Glomerular endothelial cell (primary cell): ENCODE measurements at regions not wholly inside any gene's neighbourhood (a gene's known extent, or its start where the extent isn't known, plus 50 kb on each side); places are given as distances from the start of the nearest gene placed in this dataset.
"Not testable (repeated sequence)": the region's sequence is repeated elsewhere in the genome, so short reads cannot be mapped to it uniquely, and the experiment has no call there.

Experiments
- DNase-seq: peaks from one replicate; pipeline ENCODE4 v3.0.0-alpha.2; 2011; ENCODE audit warnings: low read depth, low spot score; ENCODE audit errors: extremely low read depth

GRCh38 chr2:53543083-53543482 is 224.5 kb upstream of the CHAC2 start:
- no peak for DNase-seq

DNA sequence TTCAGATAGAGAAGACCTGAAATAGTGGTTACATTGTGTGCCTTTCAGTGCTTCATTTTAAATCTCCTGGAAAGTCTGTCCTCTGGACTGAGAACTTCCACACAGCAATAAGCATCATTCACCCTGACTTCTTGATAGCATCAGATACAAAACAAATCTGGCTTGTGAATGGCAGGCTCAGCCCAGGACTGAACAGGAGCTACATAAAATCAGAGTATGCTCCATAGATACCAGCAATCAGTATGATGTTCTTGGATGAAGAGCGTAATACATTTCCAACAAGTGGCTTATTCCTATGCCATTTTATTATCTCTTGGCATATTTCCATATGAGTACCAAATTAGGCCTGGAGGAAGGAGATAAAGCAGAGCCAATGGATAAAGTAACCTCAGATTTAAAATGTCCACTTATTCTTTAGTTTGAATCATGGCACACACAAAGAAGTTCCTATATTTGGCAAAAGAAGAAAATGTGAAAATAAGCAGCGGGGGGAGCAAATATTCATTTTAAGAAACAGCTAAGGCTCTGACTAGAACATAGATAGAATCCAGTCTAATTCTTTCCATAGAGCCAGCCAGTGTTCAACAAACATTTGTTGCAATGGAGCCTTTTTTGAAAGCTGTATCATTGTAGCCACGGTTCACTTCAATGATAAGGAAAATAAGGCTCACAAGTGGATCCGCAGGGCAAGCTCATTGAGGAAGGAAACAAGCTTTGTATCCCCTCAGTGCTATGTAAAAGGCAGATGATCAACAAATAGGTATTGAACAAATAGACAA is 230.8 kb upstream of the CHAC2 start:
- no peak for DNase-seq

DNA sequence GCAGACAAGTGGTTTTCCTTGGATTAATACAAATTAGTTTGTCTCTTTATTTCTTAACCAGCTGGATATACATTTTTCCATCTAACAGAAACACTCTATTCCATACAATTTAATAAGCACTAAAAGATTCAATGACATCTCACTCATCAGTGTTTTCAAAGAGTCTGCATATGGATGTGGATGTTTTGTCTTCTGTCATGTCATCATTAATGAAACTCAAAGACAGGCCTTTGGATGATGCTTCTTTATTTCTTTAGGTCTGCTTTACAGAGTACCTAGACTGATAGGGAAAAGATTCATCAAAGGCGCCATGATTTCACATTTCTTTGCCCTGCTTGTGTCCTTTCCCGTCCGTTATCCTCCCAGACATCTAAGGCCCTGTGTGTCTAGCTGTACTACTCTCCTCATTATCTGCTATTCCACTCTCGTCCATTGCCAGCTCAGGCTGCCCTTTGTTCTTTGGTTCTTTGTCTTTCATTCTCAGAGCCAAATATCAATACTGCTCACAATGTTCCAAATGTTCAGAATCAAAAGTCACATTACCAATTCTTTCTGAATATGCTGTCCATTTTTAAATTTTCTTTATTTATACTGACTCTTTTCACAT is 232.3 kb upstream of the CHAC2 start:
- no peak for DNase-seq

GRCh38 chr2:53530126-53530525 is 237.5 kb upstream of the CHAC2 start:
- no peak for DNase-seq

DNA sequence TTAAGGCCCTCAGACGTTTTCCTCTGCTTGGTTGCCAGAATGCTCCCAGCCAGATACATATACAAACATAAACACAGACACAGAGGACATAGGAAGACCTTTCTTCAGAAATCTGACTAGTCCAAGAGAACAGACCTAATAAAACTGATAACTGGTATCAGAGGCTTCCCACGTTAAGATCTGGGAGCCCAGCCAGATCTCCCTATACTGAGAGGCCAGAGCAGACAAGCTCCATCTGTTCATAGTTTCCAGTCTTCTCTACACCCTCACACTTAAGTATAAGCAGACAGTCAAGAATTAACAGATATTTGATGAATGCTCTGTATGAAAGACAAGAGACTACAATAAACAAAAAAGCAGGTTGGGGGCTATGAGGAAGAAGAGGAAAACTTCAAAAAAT is 240.5 kb upstream of the CHAC2 start:
- DNase-seq = no peak

GRCh38 chr2:53519918-53520841 is 247.4 kb upstream of the CHAC2 start:
- no peak for DNase-seq

DNA sequence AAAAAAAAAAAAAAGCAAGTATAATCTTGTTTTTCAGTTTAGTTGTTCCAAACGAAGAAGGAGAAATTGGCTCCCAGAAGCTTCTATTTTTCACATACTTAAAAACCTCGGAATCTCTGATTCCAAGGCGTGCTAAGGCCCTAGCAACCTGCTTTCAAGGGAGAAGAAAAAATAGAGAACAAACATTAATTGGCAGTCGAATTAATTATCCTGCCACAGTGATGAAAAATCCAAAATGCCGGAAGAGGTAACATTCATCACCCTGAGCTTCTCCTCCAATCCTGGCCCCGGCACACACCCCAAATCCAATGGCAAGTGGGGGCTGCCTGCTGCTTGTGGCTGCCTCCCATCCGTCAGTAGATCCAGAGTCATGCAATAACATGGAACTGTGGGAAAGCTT is 250.2 kb upstream of the CHAC2 start:
- DNase-seq = no peak

- no peak for DNase-seq
Measured at GRCh38 chr2:53516650-53517049, 251.0 kb upstream of the CHAC2 start.

DNA sequence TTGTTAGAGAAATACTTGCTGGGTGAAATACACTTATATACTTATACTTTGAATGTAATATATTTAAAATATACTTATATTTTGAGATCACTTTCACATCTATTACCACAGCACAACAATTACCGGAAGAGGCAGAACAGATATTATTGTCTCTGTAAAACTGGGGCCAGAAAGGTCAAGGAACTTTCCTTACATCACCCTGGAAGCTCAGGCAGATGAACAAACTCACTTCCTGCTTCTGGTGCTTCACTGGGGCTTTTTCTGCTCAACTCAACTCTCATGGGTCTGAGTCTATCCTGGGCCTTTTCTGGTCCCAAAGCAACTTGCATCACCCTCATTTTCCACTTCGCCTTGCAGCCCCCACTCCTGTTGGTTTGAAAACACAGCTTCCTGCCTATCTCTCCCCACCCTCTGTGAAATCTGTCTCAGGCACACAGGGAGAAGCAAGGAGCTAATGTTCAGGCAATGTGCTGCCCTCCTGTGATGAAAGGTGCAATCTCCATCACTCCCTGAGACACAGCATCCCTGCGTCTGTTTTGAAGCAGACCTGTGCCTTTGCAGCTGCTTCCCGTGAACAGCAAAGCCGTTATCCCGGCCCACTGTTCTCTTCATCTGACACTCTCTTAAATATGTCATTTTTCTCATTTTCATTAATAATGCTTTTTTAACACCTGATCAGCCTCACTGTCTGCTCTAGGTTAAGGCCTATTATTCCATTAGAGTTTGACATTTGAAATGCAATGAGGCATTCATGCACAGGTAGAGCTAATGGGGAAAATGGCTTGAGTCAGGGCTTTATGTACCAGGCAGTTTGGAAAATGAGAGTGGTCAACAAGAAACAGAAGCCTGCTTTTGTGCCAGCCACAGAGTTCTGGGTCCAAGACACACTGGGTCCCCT is 251.9 kb upstream of the CHAC2 start:
- no peak for DNase-seq

DNA sequence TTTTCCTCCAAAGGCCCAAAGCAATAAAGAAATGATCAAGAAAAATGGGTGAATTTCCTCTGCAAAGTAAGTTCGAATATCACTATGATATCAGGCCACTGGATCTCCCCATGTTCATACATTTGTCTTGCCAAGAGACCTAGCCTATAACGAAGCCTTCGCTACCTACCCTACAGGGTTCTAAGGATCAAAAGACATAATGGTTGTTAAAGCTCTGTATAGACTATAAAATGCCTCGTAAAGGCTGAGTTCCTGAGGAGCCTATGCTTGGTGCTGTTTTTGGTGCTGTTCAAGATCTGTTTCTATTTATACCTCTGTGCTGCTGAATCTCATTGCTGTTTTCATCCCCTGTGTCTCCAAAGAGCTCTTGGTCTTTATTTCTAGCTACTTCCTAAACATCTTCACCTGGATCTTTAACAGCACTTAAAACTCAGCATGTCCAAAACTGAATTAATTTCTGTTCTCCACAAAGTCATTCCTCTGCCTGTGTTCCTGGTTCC is 254.4 kb upstream of the CHAC2 start:
- no peak for DNase-seq

DNA sequence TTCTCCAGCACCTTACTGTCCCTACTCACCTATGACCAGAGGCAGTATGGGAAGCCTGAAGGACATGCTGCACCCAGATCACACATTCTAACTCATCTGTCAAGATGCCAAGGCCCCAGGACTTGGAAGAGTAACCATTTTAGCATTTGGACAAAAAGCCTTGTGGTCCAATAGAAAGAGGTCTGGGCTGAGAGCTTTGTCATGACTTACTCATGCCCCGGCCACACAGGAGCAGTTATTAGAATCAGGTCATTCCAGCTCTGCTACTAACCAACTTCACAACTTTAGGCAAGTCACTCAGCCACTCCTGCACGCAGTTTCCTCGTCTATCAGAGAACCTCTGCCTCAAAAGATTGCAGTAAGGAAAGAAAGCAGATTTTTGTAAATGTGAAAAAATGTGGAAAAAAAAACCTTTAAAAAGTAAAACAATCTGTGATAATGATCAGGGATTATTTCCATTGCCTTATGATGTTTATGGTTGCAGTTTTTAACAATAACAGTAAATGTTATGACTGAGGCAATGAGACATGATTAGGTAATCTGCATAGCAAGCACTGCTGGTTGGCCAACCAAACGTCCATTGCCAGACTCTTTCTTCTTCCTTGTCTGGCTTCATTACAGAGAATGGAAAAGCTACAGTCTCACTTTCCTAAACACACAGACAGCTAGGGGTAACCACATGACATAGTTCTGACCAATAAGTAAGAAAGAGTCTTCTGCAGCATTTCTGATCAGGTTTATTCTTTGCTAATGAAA is 255.4 kb upstream of the CHAC2 start:
- DNase-seq = no peak

GRCh38 chr2:53511549-53511948 is 256.1 kb upstream of the CHAC2 start:
- DNase-seq = no peak

- no peak for DNase-seq
Measured at GRCh38 chr2:53510401-53510800, 257.2 kb upstream of the CHAC2 start.

GRCh38 chr2:53509831-53510388 is 257.7 kb upstream of the CHAC2 start:
- no peak for DNase-seq

DNA sequence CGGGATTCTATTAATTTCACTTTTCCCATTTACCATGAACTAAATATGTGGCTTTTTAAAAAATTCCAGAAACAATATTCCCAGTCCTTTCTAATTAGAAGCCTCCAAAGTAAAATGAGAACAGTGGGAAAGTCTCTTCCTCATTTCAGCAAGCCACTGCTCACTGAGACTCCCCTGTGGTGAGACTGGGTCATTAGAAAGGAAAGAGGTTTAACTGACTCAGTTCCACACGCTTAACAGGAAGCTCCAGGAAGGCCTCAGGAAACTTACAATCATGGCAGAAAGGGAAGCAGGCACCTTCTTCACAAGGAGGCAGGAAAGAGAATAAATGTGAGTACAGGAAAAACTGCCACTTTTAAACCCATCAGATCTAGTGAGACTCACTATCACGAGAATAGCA is 258.9 kb upstream of the CHAC2 start:
- no peak for DNase-seq

GRCh38 chr2:53507070-53507469 is 260.5 kb upstream of the CHAC2 start:
- DNase-seq = not testable (repeated sequence)

- DNase-seq = no peak
Measured at GRCh38 chr2:53505826-53506225, 261.8 kb upstream of the CHAC2 start.

- no peak for DNase-seq
Measured at GRCh38 chr2:53504507-53504906, 263.1 kb upstream of the CHAC2 start.

GRCh38 chr2:53500181-53500580 is 267.4 kb upstream of the CHAC2 start:
- DNase-seq = no peak
